KBM-7 (cell line): ENCODE measurements at regions not wholly inside any gene's neighbourhood (a gene's known extent, or its start where the extent isn't known, plus 50 kb on each side); places are given as distances from the start of the nearest gene placed in this dataset.
"Not testable (repeated sequence)": the region's sequence is repeated elsewhere in the genome, so short reads cannot be mapped to it uniquely, and the experiment has no call there.

Source experiments
- DNase-seq: peaks from one replicate; pipeline ENCODE4 v3.0.0-alpha.2; 2015
- in situ Hi-C: fragments of 300-500 bp; cut with MboI; formaldehyde crosslinking; loops from 2 replicates; pipeline ENCODE4 v1.14.3; 2020; ENCODE audit warnings: low sequenced_read_pairs, low pct_unique_long_range_greater_than_20kb, mixed read lengths

DNA sequence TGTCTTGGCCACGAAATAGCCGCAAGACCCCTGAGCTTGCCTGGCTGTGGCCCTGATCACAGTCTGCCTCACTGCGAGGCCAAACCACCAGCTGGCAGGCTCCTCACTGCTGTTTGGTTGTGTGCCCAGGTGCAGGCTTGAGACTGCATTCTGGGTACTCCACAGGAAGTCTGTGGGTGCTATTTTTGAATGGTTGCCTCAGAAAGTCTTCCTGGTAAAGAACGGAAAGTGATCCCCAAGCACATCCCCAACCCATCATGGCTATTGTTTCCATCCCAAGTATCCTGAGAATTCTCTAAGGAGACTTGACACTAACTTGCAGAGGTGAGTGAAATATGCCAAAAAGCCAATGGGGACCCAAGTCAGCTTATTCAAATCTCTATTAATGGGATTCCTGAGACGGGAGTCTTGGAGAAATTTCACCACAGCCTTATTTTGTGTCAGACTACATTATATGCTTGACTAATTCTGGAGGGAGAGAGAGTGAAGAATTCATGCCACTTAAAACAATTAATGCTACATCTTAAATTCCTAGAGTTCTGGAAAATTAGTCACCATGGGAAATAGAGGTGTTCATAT is 170.9 kb downstream of the RAMP3 start:
- in situ Hi-C loops = no loop called here
- DNase-seq = no peak

DNA sequence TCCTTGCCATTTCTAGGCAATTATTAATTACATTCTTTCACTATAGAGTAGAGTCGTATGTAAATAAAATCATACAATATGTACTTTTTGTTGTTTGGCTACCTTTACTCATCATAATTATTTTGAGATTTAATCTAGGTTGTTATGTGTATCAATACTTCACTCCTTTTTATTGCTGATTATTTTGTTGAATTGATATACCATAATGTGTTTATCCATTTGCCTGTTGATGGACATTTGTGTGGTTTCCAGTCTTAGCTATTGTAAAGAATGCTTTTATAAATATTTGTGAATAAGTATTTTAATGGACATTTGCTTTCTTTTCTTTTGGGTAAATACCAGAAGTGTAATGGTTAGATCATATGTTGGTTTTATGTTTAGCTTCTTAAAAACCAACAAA is 174.0 kb downstream of the RAMP3 start:
- in situ Hi-C loops = no loop called here
- no peak for DNase-seq

DNA sequence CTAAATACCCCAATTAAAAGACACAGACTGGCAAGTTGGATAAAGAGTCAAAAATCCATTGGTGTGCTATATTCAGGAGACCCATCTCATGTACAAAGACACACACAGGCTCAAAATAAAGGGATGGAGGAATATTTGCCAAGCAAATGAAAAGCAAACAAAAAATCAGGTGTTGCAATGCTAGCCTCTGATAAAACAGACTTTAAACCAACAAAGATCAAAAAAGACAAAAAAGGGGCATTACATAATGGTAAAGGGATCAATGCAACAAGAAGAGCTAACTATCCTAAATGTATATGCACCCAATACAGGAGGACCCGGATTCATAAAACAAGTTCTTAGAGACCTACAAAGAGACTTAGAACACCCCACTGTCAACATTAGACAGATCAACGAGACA is 177.4 kb downstream of the RAMP3 start:
- in situ Hi-C loops, DNase-seq: not testable (repeated sequence)

GRCh38 chr7:45342236-45342635 is 184.6 kb downstream of the RAMP3 start:
- in situ Hi-C loops = no loop called here
- DNase-seq = no peak

DNA sequence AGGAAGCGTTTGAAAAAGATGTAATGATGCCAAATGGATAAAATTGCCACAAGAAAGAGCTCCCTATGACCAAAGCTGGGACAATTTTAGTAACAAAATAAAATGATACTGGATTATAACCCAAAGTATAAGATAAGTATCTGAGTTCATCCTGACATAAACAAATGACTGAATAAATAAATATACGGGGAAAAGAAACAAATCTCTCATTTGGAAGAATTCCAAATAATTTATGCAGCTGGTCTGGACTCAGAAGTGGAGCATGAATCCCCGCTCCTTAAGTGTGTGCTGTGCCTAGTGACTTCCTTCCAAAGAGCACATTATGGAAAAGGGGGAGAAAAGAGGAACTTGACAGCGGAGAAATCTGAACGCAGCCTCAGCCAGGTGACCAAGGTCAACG is 186.2 kb downstream of the RAMP3 start:
- in situ Hi-C loops = no loop called here
- DNase-seq = peak; percentile 4

DNA sequence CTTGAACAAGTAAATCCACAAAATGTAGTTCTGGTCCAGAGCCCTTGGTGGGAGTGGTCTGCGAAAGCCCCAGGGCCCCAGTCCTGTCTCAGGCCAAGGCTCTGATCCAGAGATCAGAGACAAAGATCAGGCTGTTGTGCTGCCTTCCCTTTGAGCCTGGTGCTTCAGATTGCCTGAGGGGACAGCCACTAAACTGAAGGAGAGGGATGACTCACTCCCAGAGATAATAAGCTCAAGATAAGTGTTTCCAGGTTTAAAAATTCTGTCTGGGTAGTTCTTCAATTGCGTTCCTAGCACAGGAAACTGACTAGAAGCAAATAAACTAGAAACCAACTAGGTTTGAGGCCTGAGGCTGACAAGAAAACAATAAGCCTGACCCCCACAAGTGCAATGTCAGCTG is 190.2 kb downstream of the RAMP3 start:
- in situ Hi-C loops = no loop called here

GRCh38 chr7:45349090-45349489 is 191.5 kb downstream of the RAMP3 start:
- DNase-seq = no peak
- in situ Hi-C loops = no loop called here

More for the DNA sequence above, 190.2 kb downstream of the RAMP3 start:
- no peak for DNase-seq

- no peak for DNase-seq
- in situ Hi-C loops = no loop called here
Measured at GRCh38 chr7:45350896-45351295, 193.3 kb downstream of the RAMP3 start.

GRCh38 chr7:45358287-45358686 is 200.7 kb downstream of the RAMP3 start:
- no peak for DNase-seq
- in situ Hi-C loops = no loop called here

- in situ Hi-C loops = no loop called here
- no peak for DNase-seq
Measured at GRCh38 chr7:45359250-45359649, 201.7 kb downstream of the RAMP3 start.

DNA sequence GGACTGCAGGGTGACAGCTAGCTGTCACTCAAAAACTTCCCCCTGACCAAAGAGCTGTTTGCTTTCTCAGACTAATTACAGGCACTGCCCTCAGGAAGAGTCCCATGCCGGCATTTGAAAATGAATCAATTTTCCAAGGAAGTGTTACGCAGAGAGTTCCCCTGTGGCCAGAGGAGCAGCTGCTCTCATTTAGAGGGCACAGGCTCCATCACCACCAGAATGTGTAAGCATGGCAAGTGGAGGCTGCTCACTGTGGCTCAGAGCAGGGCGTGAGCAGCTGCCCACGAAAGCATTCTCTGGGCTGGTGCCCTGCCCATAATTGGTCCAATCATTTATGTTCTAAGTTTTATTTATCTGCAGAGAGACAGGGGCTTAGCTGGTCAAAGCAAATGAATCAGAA is 202.2 kb downstream of the RAMP3 start:
- DNase-seq = no peak

DNA sequence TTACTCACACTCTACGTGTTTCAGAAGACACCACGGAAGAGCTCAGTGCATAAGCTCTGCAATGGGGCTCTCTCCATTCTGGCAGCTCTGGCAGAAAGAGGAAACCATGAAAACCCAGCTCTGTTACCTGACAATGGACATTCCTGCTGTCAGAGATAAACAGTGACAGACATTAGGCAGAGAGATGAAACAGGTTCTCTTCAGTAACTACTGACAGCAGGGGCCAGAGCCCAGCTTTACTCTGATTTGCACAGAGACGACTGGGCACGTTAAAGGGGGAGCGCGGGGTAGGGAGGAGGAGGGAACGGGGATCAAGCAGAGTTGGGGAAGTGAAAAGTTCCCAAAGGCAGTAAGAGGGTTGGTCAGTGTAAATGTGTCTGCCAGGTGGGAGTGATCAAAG is 206.1 kb downstream of the RAMP3 start:
- in situ Hi-C loops = no loop called here
- no peak for DNase-seq

More for the DNA sequence above, 202.2 kb downstream of the RAMP3 start:
- in situ Hi-C loops = no loop called here

DNA sequence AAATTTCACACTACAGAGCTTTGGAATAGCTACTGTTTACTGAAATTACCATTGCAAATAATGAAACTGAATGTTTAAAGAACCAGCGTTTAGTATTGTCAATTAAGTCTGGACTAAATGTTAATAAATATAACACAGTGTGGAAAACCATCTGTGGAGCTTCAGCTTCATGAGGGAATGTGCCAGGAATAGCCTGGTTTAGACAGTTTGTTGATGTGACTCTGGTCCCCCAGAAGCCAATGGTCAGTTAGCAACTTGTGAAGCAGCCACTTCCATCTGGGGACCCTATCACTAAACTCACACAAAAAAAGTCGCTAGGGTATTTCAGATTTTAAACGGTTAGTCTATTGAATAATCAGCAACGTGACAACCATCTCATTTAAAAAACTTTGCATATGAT is 207.8 kb downstream of the RAMP3 start:
- in situ Hi-C loops = no loop called here
- no peak for DNase-seq

DNA sequence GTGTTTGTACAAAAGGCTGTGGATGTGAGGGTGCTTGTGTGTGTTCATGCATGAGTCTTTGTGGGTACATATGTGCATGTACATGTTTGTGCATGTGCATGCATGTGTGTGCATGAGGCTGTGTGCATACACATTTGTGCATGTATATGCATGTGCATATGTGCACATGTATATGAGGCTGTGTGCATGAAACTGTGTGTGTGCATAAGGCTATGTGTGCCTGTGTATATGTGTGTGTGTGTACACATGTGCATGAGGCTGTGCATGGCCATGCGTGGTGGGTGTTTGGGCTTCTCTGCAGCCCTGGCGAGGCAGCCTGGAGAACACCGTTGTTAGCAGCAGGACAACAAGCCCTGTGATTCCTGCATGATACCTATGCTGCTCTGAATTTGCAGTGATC is 207.7 kb upstream of the ADCY1 start:
- in situ Hi-C loops = no loop called here
- DNase-seq = no peak

DNA sequence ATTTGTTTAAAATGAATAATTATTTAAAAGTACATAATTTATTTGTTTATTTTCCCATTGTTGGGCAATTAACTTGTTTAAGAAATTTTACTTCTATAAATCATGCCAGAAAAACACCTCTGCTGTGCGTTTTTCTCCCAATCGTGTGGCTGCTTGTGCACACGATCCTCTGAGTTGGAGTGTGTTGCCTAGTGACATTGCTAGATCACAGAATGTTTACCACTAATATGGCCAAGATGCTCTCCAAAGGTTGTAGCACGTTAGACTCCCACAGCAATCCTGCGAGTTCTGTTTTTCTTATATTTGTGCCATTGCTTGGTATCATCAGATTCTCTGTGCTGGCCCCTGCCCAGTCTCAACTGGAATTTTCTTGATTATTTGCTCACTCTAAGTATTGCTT is 207.1 kb upstream of the ADCY1 start:
- DNase-seq = no peak
- in situ Hi-C loops = no loop called here

GRCh38 chr7:45368129-45368807 is 205.9 kb upstream of the ADCY1 start:
- DNase-seq = no peak
- in situ Hi-C loops = no loop called here

GRCh38 chr7:45384499-45384898 is 189.7 kb upstream of the ADCY1 start:
- in situ Hi-C loops = no loop called here
- DNase-seq = no peak

GRCh38 chr7:45387837-45388236 is 186.3 kb upstream of the ADCY1 start:
- in situ Hi-C loops = no loop called here

DNA sequence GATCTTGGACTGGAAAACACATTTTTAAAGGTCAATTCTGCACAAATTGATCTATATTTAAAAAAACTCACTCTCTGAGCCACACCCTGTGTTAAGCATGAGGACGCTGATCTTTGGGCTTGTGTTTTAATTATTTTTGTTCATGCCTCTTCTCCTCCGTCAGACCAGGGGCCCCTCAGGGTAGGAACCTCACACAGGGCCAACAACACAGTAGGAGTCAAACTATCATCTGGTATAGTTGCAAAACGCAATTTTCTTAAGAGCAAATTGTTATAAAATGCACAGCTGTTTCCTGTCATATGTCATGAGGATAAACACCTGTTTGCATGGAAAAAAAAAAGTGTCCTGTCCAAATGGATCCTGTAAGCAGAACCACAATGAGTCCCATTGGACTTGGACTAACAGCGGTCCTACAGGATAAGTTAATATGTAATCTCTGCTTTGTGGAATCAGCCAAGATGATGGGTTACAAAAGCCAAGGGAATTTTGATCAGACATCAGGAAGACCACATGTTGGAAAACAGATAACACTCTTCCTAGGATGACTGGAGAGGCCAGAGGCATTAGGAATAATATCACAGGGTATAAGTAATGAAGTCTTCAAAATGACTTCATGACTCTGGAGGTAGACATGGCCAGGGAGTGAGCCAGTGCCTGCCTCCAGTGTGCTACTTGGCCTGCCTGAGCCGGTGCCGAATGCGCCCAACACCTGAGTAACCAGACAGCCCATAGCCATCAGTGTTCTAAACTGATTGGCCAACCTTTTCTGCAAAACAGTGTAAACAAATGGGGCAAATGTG is 184.9 kb upstream of the ADCY1 start:
- no peak for DNase-seq

More at GRCh38 chr7:45387837-45388236, 186.3 kb upstream of the ADCY1 start:
- no peak for DNase-seq

DNA sequence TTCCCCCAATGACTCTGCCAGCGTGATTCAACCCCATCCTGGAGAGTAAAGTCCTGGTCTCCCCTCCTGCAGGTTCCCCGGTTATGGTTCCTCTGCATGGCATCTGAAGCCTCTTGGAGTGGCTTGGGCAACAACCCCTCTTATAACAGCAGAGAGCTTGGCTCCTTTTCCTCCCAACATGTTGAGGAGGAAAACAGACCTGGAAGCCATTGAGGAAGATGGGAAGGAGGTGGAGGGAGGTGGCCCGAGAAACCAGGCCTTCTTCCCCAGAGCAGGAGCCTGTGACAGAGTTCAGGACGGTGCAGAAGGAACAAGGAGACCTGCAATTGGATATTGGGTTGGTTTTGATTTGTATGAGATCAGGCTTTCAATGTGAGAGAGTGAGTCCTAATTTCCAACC is 184.0 kb upstream of the ADCY1 start:
- in situ Hi-C loops = no loop called here
- no peak for DNase-seq

More for the DNA sequence above, 184.9 kb upstream of the ADCY1 start:
- in situ Hi-C loops = no loop called here
